HEK293 (cell line): ENCODE measurements at regions not wholly inside any gene's neighbourhood (a gene's known extent, or its start where the extent isn't known, plus 50 kb on each side); places are given as distances from the start of the nearest gene placed in this dataset.
"Not testable (repeated sequence)": the region's sequence is repeated elsewhere in the genome, so short reads cannot be mapped to it uniquely, and the experiment has no call there.

Experiments used
- YY1 ChIP-seq: fragments of 450-650 bp; formaldehyde crosslinking; IDR thresholded peaks from 2 replicates; pipeline ENCODE4 v1.5.1; 2018; ENCODE audit warnings: missing biosample characterization, missing genetic modification characterization
- ZBTB21 ChIP-seq: fragments of 450-650 bp; formaldehyde crosslinking; IDR thresholded peaks from 2 replicates; pipeline ENCODE4 v1.5.1; 2017; ENCODE audit warnings: missing biosample characterization, missing genetic modification characterization
- ZNF239 ChIP-seq: fragments of 450-650 bp; formaldehyde crosslinking; IDR thresholded peaks from 2 replicates; pipeline ENCODE4 v1.5.1; 2016; ENCODE audit warnings: missing biosample characterization, missing genetic modification characterization

- not testable (repeated sequence) for TF ChIP-seq ZBTB21, ZNF239, YY1 (tag by site-specific recombination)
Measured at GRCh38 chr6:114626226-114626625, 283.4 kb upstream of the HS3ST5 start.
